RWPE1 (cell line): ENCODE measurements at regions not wholly inside any gene's neighbourhood (a gene's known extent, or its start where the extent isn't known, plus 50 kb on each side); places are given as distances from the start of the nearest gene placed in this dataset.

Experiments
- CTCF ChIA-PET: fragments of 350-600 bp; sonication (Branson Sonifier 250); formaldehyde crosslinking; extraction: SDS; loops from one replicate; lab custom pipeline; 2021; lab: Yijun Ruan, JAX
- POLR2A ChIA-PET: fragments of 400-600 bp; formaldehyde crosslinking; extraction: SDS; loops from one replicate; lab custom pipeline; 2020; ENCODE audit warnings: antibody characterized with exemption; ENCODE audit not compliant: low non-redundant PET; lab: Yijun Ruan, JAX
- DNase-seq: peaks from one replicate; pipeline ENCODE4 v3.0.0; 2012; ENCODE audit warnings: low spot score
- H3K27ac ChIP-seq: fragments of 450-650 bp; 2 replicates; pipeline ENCODE4 v1.5.1; 2017
- TF ChIP-seq, protein P1 (sequence below): fragments of 450-650 bp; conservative IDR thresholded peaks from 2 replicates; pipeline ENCODE4 v1.5.1; 2017; ENCODE audit warnings: low read depth, mild to moderate bottlenecking

DNA sequence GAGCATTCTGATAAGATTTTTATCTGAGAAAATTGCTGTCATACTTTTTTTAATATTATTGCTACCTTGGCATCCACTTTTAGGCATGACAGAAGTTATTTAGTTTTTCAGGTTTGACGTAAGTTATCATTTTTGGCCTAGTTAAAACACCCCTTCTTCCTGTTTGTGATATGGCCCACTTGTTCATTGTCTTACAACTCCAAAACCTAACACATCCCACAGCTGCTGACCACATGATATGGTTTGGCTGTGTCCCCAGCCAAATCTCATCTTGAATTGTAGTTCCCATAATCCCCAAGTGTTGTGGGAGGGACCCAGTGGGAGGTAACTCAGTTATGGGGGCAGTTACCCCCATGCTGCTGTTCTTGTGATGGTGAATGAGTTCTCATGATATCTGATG is 388.1 kb downstream of the SLC4A3 start:
- CTCF ChIA-PET = no interaction called here
- DNase-seq = no peak
- POLR2A ChIA-PET = no interaction called here
- H3K27ac ChIP-seq = no peak overlapping the region
- TF ChIP-seq, protein P1, sequence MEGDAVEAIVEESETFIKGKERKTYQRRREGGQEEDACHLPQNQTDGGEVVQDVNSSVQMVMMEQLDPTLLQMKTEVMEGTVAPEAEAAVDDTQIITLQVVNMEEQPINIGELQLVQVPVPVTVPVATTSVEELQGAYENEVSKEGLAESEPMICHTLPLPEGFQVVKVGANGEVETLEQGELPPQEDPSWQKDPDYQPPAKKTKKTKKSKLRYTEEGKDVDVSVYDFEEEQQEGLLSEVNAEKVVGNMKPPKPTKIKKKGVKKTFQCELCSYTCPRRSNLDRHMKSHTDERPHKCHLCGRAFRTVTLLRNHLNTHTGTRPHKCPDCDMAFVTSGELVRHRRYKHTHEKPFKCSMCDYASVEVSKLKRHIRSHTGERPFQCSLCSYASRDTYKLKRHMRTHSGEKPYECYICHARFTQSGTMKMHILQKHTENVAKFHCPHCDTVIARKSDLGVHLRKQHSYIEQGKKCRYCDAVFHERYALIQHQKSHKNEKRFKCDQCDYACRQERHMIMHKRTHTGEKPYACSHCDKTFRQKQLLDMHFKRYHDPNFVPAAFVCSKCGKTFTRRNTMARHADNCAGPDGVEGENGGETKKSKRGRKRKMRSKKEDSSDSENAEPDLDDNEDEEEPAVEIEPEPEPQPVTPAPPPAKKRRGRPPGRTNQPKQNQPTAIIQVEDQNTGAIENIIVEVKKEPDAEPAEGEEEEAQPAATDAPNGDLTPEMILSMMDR = no peak

DNA sequence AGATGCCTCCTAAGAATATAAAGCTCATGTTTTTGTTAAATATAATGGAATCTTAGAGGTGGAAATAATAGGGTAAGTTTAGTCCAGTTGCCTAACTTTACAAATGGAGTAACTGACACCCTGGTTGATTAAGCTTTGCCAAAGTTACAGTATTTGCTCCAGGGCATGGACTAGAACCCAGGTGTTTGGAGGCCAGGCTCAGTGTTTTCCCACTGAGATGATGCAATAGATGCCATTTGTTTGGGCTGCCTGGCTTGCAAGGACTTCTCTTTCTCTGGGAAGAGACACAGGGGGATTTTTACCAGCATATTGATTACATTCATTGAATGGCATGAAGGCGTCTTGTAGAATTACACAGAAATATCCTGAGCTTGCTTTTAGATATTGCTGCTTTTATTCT is 397.8 kb downstream of the SLC4A3 start:
- ChIA-PET CTCF (no interaction called here), POLR2A (no interaction called here)
- TF ChIP-seq, protein P1 = no peak
- no peak for DNase-seq
- H3K27ac ChIP-seq = no peak overlapping the region

DNA sequence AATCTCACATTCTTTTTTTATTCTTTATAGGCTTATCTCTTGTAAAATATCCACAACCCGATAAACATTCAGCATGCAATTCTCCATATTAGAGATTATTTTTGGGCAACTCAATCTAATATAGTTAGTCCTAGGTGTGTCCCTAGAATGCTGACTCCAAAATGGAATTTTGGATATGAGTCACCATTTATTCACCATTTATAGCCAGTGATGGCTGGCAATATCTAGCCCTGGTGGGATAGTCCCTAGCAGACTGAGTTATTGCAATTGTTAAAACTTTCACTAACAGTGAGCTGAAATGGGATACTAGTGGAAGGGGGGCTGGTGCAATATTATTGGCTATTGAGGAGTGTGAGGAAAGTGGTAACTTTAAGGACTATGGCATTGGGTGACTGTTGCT is 401.6 kb downstream of the SLC4A3 start:
- DNase-seq = no peak
- POLR2A ChIA-PET = no interaction called here
- TF ChIP-seq, protein P1 = no peak
- no peak overlapping the region for H3K27ac ChIP-seq
- CTCF ChIA-PET = interaction anchor here (0.6 kb wide), 1 partner anchor 125 kb away, joined by 3 read pairs; no protein-coding TSS in a partner anchor

DNA sequence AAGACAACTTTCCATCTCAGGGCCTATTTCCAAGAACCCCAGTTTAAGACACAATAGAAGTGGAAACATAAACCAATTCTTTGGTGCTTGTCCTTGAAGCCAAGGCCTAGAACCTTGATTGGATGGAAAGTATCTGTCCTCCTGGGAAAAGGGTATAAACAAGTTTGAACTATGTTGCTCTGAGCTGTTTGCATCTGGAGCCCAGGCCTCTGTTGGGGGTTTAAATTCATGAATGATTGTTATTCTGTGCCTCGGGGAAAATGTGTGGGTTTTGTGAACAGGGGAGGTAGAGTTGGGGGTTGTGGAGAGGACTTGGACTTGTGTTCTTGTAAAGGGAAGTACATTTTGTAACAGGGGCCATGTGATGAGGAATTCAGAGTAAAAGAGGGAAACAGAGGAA is 406.1 kb downstream of the SLC4A3 start:
- TF ChIP-seq, protein P1 = no peak
- no peak overlapping the region for H3K27ac ChIP-seq
- ChIA-PET POLR2A (no interaction called here), CTCF (interaction anchor here (0.7 kb wide), 1 partner anchor 607 kb away, joined by 4 read pairs; no protein-coding TSS in a partner anchor)
- DNase-seq = no peak

DNA sequence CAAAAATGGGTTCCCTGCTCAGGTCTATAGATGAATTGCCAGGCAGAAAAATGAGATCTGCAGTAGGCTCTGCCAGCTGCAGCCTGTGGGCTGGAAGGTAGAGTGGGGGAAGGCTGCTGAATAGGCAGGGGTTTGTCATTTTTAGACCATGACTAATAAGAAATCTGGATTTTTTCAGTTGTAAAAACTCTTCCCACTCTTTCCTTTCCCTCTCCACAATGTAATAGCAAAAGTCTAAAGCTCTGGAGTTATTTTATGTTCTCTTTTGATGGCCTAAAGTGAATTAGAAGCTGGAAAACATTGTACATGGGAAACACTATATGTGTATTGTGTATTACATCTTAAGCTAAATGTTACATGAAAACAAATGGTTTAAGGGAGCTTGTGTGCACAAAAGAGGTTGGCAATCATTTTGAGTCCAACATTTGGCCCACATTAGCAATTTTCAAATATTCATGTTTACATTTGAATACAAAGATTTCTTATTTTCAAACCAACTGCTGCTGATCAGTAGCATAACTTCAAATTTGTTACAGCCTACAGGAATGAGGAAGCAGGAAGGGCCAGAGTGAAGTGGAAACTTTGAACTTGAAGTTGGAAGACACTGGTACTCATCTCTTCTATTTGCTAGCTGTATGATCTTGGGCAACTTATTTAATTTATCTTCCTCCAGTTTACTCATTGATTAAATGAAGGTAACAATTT is 407.1 kb downstream of the SLC4A3 start:
- TF ChIP-seq, protein P1 = no peak
- peak; percentile 41 for DNase-seq
- CTCF ChIA-PET = interaction anchor here (0.7 kb wide), 2 partner anchors 42 to 606 kb away, joined by 4 to 5 read pairs; no protein-coding TSS in a partner anchor
- no peak overlapping the region for H3K27ac ChIP-seq
- POLR2A ChIA-PET = no interaction called here

DNA sequence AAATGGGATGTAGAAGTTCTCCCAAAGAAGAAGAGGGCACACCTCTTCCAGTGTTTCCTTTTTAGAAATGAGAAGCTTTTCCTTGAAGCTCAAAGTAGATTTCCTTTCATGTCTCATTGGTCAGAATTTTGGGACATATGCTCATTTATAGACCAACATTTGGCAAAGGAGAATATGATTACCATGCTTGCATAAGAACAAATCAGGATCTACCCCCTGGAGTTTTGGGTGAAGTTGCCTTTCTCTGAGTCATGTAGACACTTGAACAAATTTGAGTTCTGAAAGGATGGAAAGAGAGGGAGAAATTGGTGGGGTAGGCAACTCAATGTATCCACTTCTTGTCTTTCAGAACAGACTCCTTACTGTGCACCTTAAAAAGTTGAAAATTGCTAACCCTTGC is 409.0 kb downstream of the SLC4A3 start:
- TF ChIP-seq, protein P1 = no peak
- ChIA-PET CTCF (no interaction called here), POLR2A (no interaction called here)
- DNase-seq = no peak
- no peak overlapping the region for H3K27ac ChIP-seq
